ENCODE measurements at regions not wholly inside any gene's neighbourhood (a gene's known extent, or its start where the extent isn't known, plus 50 kb on each side); places are given as distances from the start of the nearest gene placed in this dataset.

DNA sequence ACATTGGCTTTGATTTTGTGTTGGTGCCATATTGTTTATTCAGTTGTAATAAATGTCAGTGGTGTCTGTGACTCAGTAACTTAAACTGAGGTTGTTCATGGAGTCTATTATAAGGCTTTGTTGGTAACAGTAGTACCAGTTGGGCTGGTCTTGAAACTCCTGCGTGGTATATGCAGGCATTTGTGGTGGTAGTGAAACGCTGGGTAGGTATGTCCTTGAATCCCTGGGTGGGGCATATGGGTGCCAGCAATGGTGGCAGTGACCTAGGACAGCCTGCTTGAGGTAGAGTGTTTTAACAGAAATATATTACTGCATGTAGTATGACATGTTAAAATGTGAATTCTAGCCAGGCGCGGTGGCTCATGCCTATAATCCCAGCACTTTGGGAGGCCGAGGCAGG, 1058.5 kb upstream of the SEMA6A start:
- TF ChIP-seq, protein P1, sequence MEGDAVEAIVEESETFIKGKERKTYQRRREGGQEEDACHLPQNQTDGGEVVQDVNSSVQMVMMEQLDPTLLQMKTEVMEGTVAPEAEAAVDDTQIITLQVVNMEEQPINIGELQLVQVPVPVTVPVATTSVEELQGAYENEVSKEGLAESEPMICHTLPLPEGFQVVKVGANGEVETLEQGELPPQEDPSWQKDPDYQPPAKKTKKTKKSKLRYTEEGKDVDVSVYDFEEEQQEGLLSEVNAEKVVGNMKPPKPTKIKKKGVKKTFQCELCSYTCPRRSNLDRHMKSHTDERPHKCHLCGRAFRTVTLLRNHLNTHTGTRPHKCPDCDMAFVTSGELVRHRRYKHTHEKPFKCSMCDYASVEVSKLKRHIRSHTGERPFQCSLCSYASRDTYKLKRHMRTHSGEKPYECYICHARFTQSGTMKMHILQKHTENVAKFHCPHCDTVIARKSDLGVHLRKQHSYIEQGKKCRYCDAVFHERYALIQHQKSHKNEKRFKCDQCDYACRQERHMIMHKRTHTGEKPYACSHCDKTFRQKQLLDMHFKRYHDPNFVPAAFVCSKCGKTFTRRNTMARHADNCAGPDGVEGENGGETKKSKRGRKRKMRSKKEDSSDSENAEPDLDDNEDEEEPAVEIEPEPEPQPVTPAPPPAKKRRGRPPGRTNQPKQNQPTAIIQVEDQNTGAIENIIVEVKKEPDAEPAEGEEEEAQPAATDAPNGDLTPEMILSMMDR (conservative IDR thresholded peaks at IDR 0.05 in 1 of 2, IDR thresholded peaks at IDR 0.05 in 1 of 2; ENCODE audit: extremely low read depth in 1 of 2, insufficient read depth in 1 of 2, low read depth in 1 of 2, low read length in 2 of 2) = no peak
- TF ChIP-seq EZH2 (IDR thresholded peaks at IDR 0.05; ENCODE audit: borderline replicate concordance, low read length) = no peak

All from mammary epithelial cell (primary cell).